Activated CD4-positive, CD25-positive, alpha-beta regulatory T cell (primary cell): ENCODE measurements at regions not wholly inside any gene's neighbourhood (a gene's known extent, or its start where the extent isn't known, plus 50 kb on each side); places are given as distances from the start of the nearest gene placed in this dataset.
"Not testable (repeated sequence)": the region's sequence is repeated elsewhere in the genome, so short reads cannot be mapped to it uniquely, and the experiment has no call there.

ENCODE experiments used
- DNase-seq, 4 experiments: peaks; one replicate each; lab custom pipeline; 2025; lab: John Stamatoyannopoulos, UW

GRCh38 chr4:165548702-165549101 is 169.9 kb downstream of the CPE start:
- no peak for DNase-seq

DNA sequence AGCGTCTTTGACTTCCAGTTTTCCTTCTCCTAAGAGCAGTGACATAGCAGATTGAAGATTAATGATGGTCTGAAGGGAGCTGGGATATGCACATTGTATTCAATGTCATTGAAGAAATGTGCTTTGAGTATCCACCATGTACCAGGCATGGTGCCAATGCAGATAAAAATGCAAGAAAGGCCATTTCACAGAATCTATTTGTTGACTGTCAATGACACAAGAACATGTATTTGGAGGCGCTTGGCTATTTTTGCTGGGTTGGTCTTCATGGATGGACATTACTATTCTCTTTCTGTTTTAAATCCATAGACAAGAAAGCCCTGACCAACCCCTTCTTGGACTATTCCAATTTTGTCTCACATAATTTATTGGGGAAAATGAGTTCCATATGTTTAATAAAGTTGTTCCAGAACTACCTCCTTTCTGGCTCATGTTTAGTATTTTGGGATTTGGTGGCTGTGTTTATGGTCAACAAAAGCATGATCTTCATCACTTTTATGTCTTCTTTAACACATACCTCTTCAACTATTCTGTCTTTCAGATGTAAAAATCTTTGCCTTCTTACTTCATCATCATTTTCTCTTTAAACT is 174.5 kb downstream of the CPE start:
- DNase-seq = no peak

DNA sequence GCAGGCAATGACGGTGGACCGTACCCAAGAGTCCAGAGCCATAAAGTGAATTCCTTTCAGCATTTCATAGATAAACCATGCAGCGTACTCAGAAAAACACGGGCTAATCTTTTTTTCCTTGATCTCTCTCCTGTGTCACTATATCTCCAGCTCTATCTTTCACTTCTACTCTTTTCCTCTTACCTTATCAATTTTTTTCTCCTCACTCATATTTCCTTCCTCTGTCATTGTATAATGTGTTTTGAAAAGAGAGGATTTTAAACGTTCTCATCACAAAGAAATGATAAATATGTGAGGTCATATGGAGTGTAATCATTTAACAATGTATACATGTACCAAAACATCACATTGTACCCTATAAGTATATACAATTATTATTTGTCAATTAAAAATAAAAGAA is 176.5 kb downstream of the CPE start:
- DNase-seq = no peak

- no peak for DNase-seq
Measured at GRCh38 chr4:165556383-165556782, 177.6 kb downstream of the CPE start.

GRCh38 chr4:165560941-165561340 is 182.1 kb downstream of the CPE start:
- DNase-seq = no peak

DNA sequence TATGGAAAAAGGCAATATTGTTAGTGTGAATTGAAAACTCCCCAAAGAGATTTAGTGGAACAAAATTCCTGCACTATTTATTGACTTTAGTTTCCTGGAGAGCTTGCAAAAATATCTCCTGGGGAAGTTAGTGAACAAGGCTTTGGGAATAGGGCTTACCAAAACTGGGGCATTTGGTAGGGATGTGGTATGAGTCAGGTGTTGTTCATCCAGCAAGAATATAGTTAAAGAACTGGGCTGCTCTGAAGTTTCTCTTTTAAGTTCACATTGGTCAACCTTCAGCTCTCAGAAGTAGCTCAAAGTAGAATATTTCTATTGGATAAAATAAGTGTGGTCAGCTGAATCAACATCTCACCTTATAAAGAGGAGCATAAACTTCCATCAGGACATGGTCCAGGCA is 185.0 kb downstream of the CPE start:
- no peak for DNase-seq

DNA sequence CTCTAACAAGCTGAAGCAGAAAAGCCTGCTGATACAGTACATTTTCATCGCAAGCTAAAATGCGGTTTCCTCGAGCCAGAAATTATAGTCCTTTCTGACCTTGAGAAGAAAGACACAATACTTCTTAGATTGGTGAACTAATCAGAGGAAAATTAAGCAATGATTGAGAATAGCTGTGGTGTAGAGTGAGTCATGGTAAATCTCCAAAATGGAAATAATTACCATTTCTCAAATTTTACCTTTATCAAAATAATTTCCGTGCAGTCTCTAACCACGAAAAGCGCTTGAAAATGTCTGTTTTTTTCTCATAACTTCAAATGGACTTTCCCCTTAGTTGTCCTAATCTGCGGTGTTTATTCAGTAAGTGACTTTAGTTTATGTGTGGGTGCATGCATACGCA is 190.2 kb downstream of the CPE start:
- DNase-seq = no peak

GRCh38 chr4:165571476-165571875 is 192.7 kb downstream of the CPE start:
- DNase-seq = not testable (repeated sequence)

GRCh38 chr4:165580351-165580905 is 201.6 kb downstream of the CPE start:
- no peak for DNase-seq

GRCh38 chr4:165583341-165583740 is 204.5 kb downstream of the CPE start:
- DNase-seq = no peak

DNA sequence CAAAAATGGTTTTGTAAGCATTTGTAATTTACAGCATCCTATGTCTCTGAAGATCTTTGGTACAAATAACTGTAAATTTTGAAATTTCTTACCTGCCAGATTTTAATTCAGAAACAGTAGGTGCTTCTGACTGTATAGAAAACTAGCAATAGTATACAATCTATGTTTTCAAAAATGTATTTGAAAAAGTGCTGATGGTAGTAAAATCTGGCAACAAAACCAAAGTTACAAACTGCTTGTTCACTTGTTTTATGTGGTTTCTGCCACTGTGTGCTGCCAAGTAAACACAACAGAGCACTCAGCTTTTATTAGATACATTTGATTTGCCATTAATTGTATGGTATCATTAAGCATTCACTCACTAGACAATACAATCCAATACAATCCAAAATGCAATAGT is 206.1 kb downstream of the CPE start:
- no peak for DNase-seq

- DNase-seq = no peak
Measured at GRCh38 chr4:165588534-165589315, 209.9 kb downstream of the CPE start.

DNA sequence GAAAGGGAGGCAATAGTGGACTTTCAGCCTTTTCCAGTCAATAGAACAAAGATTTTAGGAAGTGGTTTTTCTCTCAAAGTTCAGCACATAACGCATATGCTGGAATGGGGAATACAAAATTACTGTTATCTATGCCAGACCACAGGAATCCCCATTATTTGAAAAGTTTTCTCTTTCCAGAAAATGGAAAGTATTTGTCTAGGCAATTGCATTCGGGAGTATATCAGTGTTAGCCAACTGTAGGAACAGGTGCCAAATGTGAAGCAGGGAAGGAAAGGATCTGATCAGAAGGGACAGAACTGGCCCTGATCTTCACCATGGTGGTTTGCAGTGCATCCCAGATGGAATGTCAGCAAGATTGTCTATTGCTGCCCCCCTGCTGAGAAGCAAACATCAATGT is 213.6 kb downstream of the CPE start:
- no peak for DNase-seq

DNA sequence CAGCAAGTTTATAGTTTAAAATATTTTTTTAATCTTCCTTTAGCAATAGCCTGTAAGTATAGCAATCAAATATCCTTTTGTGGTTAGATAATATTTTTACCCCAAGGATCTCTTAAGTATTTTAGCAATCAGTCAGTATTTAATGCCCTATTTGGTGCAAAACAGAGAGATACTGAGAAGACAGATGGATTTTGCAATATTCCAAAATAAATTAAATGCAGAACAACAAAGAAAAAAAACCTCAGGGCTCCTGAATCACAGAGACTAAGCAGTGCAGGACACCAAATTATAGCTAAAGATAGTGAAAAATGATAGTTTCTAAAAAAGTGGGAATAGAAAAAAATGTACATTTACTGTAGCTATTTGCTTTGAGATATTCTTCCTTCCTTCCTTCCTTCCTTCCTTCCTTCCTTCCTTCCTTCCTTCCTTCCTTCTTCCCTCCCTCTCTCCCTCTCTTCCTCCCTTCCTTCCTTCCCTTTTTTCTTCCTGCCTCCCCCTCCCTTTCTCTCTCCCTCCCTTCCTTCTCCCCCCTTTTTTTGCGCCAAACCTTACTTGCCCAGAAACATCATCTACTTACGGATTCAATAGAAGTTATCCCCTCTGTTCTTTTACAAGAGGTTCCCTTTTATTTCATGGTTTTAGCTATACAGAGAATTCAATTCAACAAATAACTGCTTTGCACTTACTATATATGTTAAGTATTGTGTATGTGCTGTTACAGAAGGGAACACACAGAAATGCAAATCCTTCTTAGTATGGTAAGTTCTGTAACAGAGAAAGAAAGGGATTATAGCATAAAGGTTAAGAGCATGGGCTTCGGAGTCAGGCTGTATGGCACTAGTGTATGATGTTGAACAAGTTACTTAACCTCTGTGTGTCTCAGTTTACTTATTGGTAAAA is 219.0 kb downstream of the CPE start:
- DNase-seq = no peak

GRCh38 chr4:165600959-165601683 is 222.3 kb downstream of the CPE start:
- DNase-seq = no peak

DNA sequence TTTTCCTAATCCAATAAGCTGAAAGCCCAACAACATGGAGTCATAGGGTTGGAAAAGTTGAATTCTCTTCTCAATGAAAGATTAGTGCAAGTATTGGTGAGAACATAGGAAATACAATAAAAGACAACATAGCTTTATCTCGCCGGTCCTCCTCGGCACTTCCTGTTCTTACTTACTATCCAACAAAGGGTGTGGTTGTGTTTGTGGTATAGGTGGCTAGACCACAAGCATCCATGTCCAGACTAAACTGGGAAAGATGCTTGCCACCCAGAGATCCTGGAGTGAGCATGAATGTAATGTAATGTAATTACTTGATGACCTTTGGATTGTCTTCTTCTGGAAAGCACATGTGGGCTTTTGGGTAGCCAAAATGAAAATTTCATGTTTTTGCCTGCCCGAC is 223.8 kb downstream of the CPE start:
- DNase-seq = no peak

DNA sequence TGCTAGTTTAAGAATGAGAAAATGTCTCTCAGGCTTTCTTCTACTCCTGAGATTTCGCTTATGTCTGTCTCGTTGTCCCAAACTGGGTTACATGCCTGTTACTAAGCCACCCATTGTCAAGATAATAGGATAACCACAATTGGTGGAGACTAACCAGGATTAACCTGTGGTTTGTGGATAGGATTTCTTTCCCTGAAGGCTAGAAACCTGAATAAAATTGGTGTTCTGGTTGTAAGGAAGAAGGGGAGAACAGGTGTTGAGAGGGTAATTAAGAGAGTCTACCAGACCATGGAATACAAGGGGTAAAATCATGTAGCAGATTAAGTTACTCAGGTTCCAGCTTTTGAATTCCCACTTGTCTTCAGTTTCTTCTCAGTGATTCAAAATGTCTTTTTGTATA is 225.4 kb downstream of the CPE start:
- no peak for DNase-seq

DNA sequence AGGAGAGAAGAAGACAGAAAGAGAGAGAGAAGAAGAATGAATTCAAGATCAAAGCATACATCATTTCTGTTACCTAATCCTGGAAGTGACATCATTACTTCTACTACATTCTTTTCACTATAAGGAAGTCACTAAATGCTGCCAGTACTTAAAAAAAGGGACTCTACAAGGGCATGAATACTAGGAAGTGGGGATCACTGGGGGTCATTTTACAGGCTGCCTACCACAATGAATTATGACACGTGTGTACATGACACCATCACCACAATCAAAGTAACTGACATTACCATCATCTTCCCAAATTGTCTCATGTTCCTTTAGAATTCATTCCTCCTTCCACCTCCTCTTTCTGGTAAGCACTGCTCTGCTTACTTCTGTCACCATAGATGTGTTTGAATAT is 227.0 kb downstream of the CPE start:
- DNase-seq = no peak

DNA sequence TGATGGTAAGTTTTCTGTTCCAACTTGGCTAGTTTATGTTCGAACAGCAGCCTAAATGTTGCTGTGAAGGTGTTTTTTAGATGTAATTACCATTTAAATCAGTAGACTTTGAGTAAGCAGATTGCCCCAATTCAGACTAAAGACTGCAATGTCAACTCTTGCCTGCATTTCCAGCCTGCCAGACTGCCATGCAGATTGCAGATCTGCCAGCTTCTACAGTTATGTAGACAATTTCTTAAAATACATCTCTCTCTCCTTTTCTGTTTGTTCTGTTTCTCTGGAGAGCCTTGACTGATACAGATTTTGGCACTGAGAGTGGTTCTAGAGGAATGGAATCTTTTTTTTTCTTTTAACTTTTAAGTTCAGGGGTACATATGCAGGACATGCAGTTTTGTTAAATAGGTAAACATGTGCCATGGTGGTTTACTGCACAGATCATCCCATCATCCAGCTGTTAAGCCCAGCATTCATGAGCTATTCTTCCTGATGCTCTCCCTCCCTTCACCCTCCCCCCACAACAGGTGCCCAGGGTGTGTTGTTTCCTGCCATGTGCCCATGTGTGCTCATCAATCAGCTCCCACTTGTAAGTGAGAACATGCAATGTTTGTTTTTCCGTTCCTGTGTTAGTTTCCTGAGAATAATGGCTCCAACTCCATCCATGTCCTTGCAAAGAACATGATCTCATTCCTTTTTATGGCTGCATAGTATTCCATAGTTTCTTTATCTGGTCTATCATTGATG is 227.8 kb downstream of the CPE start:
- DNase-seq = no peak

DNA sequence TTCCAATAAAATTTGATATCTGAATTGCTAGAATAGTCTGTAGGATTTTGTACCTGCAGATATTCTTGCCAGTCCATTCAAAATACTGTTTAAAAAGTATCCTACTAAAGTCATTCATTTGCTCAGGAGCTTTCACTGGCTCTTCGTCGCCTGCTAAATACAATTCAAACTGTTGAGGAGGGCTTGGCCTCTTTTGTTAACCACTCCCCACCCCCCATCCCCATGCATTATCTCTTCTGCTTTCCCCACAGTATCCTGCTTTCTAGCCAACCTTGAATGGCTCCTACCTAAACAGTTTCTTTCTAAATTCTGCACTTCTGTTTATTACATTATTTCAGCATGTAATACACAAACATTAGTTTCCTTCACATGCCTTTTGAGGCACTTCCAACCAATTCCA is 230.8 kb downstream of the CPE start:
- DNase-seq = no peak
